ENCODE measurements at regions not wholly inside any gene's neighbourhood (a gene's known extent, or its start where the extent isn't known, plus 50 kb on each side); places are given as distances from the start of the nearest gene placed in this dataset.
"Not testable (repeated sequence)": the region's sequence is repeated elsewhere in the genome, so short reads cannot be mapped to it uniquely, and the experiment has no call there.

GRCh38 chr6:106744029-106744428 lies 114.7 kb downstream of the QRSL1 start:
- not testable (repeated sequence) for DNase-seq

- DNase-seq, result no peak
Measured at GRCh38 chr6:106743612-106744011, 114.2 kb downstream of the QRSL1 start.

- no peak for DNase-seq
Measured at GRCh38 chr6:106740287-106740686, 110.9 kb downstream of the QRSL1 start.

- DNase-seq, result peak; percentile 92
Measured at GRCh38 chr6:106739387-106739786, 110.0 kb downstream of the QRSL1 start.

- no peak for DNase-seq
Measured at GRCh38 chr6:106736502-106736901, 107.1 kb downstream of the QRSL1 start.

GRCh38 chr6:106735828-106736227 lies 106.5 kb downstream of the QRSL1 start:
- DNase-seq, result no peak

- no peak for DNase-seq
Measured at GRCh38 chr6:106735136-106735633, 105.8 kb downstream of the QRSL1 start.

- no peak for DNase-seq
Measured at GRCh38 chr6:106733386-106733785, 104.0 kb downstream of the QRSL1 start.

- no peak for DNase-seq
Measured at GRCh38 chr6:106732376-106732940, 103.1 kb downstream of the QRSL1 start.

- DNase-seq, result no peak
Measured at GRCh38 chr6:106731843-106732160, 102.4 kb downstream of the QRSL1 start.

GRCh38 chr6:106731144-106731842 lies 101.9 kb downstream of the QRSL1 start:
- peak; percentile 45 for DNase-seq

- DNase-seq, result peak; percentile 50
Measured at GRCh38 chr6:106730718-106731117, 101.3 kb downstream of the QRSL1 start.

GRCh38 chr6:106730264-106730663 lies 100.9 kb downstream of the QRSL1 start:
- no peak for DNase-seq

- DNase-seq, result no peak
Measured at GRCh38 chr6:106729841-106730240, 100.5 kb downstream of the QRSL1 start.

- DNase-seq, result no peak
Measured at GRCh38 chr6:106728296-106728870, 99.0 kb downstream of the QRSL1 start.

- DNase-seq, result peak; percentile 18
Measured at GRCh38 chr6:106727480-106728149, 98.2 kb downstream of the QRSL1 start.

- no peak for DNase-seq
Measured at GRCh38 chr6:106724848-106725247, 95.5 kb downstream of the QRSL1 start.

- no peak for DNase-seq
Measured at GRCh38 chr6:106724337-106724736, 95.0 kb downstream of the QRSL1 start.

GRCh38 chr6:106723419-106723818 lies 94.0 kb downstream of the QRSL1 start:
- not testable (repeated sequence) for DNase-seq

GRCh38 chr6:106721189-106721588 lies 91.8 kb downstream of the QRSL1 start:
- not testable (repeated sequence) for DNase-seq
